ENCODE measurements at regions not wholly inside any gene's neighbourhood (a gene's known extent, or its start where the extent isn't known, plus 50 kb on each side); places are given as distances from the start of the nearest gene placed in this dataset.

DNA sequence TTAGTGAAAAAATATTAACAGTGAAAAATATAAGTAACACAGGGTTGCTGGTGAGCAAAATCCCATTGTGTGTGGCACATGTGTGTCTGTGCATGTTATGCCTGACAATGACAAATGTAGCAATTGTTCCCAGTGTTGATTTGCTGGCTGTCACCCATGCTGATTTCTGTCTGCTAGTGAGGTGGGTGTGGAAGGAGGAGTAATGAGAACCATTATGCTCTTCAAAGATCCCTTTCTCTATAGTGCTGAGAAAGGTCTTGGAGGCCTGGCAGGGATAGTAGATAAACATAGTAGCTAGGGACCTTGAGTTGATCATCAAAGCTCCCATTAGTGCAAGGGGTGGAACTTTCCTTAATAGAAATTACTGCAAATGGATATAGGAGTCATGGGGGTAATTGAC, 152.5 kb upstream of the CLINT1 start (continued):
- TF ChIP-seq, protein P1, sequence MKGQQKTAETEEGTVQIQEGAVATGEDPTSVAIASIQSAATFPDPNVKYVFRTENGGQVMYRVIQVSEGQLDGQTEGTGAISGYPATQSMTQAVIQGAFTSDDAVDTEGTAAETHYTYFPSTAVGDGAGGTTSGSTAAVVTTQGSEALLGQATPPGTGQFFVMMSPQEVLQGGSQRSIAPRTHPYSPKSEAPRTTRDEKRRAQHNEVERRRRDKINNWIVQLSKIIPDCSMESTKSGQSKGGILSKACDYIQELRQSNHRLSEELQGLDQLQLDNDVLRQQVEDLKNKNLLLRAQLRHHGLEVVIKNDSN (IDR thresholded peaks at IDR 0.05; ENCODE audit: borderline replicate concordance, extremely low read length, insufficient read depth, low read depth, low read length) = no peak

DNA sequence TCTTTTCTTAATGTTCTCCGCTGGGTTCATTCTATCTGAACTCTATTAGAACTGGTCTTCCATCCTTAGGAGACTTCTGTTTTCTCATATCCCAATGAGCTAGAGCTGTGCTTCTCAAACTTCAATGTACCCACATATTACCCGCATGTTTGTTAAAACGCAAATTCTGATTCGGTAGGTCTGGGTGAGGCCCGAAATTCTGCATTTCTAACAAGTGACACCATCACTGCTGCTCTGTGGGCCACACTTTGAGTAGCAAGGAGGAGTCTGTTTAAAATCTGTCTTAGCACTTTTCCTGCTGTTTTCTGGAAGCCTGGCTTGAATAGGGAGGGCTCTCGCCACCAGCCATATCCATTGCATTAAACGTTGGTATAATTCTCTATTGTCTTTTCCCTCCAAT, 151.9 kb upstream of the CLINT1 start:
- Histone ChIP-seq H3K79me2 (ENCODE audit: control insufficient read depth, insufficient read depth, low read length) (no peaks in the 10 kb centered on the region), H2AFZ (ENCODE audit: control insufficient read depth, low read depth, low read length) (no peak overlapping the region), H3K4me2 (ENCODE audit: control insufficient read depth, insufficient read depth) (no peak overlapping the region), H3K4me1 (ENCODE audit: control insufficient read depth, insufficient read depth, low read length) (no peaks in the 10 kb centered on the region), H3K36me3 (ENCODE audit: control insufficient read depth in 2 of 2, insufficient read depth in 2 of 2, low read length in 1 of 2) (no peaks in the 10 kb centered on the region), H3K9ac (ENCODE audit: control insufficient read depth, insufficient read depth, low read length) (no peak overlapping the region), H3K9me3 (replicated peaks; ENCODE audit: control insufficient read depth, insufficient read depth, low read length) (no peaks in the 10 kb centered on the region), H3K4me3 (no peak overlapping the region), H4K20me1 (ENCODE audit: control insufficient read depth, insufficient read depth) (no peaks in the 10 kb centered on the region), H3K27ac (ENCODE audit: control insufficient read depth, insufficient read depth) (no peak overlapping the region), H3K27me3 (replicated peaks in 1 of 2; ENCODE audit: control insufficient read depth in 2 of 2, insufficient read depth in 2 of 2, low read length in 1 of 2) (peaks cover 0 to 2% of the 10 kb centered on the region in 2 experiments; a peak in 2 of 4 replicates)
- SMC1A ChIA-PET (ENCODE audit: uncharacterized antibody, unreplicated experiment) = no interaction called here
- CTCF ChIA-PET = no interaction called here
- intact Hi-C loops (cut with micrococcal nuclease; ENCODE audit: unreplicated experiment) (loop anchor here (10.0 kb wide), 1 partner anchor 1124 kb away; no protein-coding TSS in a partner anchor), in situ Hi-C loops (cut with MboI) (no loop called here)
- no peak for DNase-seq (ENCODE audit: low read depth, low spot score)
- RAD21 ChIA-PET (ENCODE audit: unreplicated experiment) = no interaction called here
- no peak for FAIRE-seq
- BruUV-seq (replicated peaks) = no TSS peak
- TF ChIP-seq SREBF2 (IDR thresholded peaks at IDR 0.05; ENCODE audit: low read length) = no peak
- no peak for ATAC-seq
- POLR2A ChIA-PET = interaction anchor here (0.6 to 1.4 kb wide), 2 partner anchors 10 to 11 kb away, joined by 3 read pairs; no protein-coding TSS in a partner anchor
- 68% methylated on average over 7 of the region's 7 CpGs for WGBS (ENCODE audit: insufficient coverage, insufficient replicate concordance, low lambda C conversion rate, missing lambda C conversion rate)

DNA sequence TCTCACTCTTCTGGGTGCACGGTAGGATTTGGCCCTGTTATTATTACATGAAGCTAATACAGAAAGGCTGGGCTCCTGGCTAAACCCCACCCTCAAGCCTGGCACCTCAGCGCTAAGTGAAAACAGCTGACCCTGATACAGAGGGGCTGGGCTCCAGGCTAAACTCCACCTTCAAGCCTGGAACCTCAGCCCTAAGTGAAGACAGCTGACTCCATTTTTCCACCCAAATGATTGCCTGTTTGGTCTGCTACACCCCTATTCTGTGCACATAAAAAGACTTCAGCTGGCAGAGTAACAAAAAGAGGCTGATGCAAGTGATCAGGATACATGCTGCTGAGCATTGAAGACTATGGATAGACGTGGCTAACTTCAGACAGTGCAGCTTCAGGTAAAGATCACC, 148.4 kb upstream of the CLINT1 start:
- ChIA-PET CTCF (no interaction called here), POLR2A (no interaction called here), RAD21 (ENCODE audit: unreplicated experiment) (no interaction called here), SMC1A (ENCODE audit: uncharacterized antibody, unreplicated experiment) (no interaction called here)
- intact Hi-C loops (cut with micrococcal nuclease; ENCODE audit: unreplicated experiment) = no loop called here
- no peak for ATAC-seq
- Histone ChIP-seq H3K27ac (ENCODE audit: control insufficient read depth, insufficient read depth) (no peak overlapping the region), H3K9ac (ENCODE audit: control insufficient read depth, insufficient read depth, low read length) (no peak overlapping the region), H4K20me1 (ENCODE audit: control insufficient read depth, insufficient read depth) (no peaks in the 10 kb centered on the region), H3K27me3 (replicated peaks in 1 of 2; ENCODE audit: control insufficient read depth in 2 of 2, insufficient read depth in 2 of 2, low read length in 1 of 2) (no peaks in the 10 kb centered on the region), H3K36me3 (ENCODE audit: control insufficient read depth in 2 of 2, insufficient read depth in 2 of 2, low read length in 1 of 2) (no peaks in the 10 kb centered on the region), H3K4me3 (no peak overlapping the region), H3K9me3 (replicated peaks; ENCODE audit: control insufficient read depth, insufficient read depth, low read length) (no peaks in the 10 kb centered on the region), H2AFZ (ENCODE audit: control insufficient read depth, low read depth, low read length) (no peak overlapping the region), H3K4me2 (ENCODE audit: control insufficient read depth, insufficient read depth) (no peak overlapping the region), H3K4me1 (ENCODE audit: control insufficient read depth, insufficient read depth, low read length) (no peaks in the 10 kb centered on the region), H3K79me2 (ENCODE audit: control insufficient read depth, insufficient read depth, low read length) (no peaks in the 10 kb centered on the region)
- 62% methylated on average over 3 of the region's 3 CpGs for WGBS (ENCODE audit: insufficient coverage, insufficient replicate concordance, low lambda C conversion rate, missing lambda C conversion rate)
- no TSS peak for BruUV-seq (replicated peaks)
- no peak for DNase-seq (ENCODE audit: low read depth, low spot score)
- in situ Hi-C loops (cut with MboI) = no loop called here
- no peak for FAIRE-seq
- no peak for TF ChIP-seq IKZF2 (IDR thresholded peaks at IDR 0.05)
- TF ChIP-seq CBFB (IDR thresholded peaks at IDR 0.05; ENCODE audit: low read depth) = no peak
- TF ChIP-seq NR2C1 (IDR thresholded peaks at IDR 0.05) = no peak
- TF ChIP-seq IKZF1 (conservative IDR thresholded peaks at IDR 0.05) = no peak
- no peak for TF ChIP-seq WRNIP1 (IDR thresholded peaks at IDR 0.05; ENCODE audit: borderline replicate concordance, low read depth, low read length)
- TF ChIP-seq, protein P2, sequence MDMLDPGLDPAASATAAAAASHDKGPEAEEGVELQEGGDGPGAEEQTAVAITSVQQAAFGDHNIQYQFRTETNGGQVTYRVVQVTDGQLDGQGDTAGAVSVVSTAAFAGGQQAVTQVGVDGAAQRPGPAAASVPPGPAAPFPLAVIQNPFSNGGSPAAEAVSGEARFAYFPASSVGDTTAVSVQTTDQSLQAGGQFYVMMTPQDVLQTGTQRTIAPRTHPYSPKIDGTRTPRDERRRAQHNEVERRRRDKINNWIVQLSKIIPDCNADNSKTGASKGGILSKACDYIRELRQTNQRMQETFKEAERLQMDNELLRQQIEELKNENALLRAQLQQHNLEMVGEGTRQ (IDR thresholded peaks at IDR 0.05; ENCODE audit: borderline replicate concordance, low read depth, low read length) = no peak
- no peak for TF ChIP-seq RUNX3 (IDR thresholded peaks at IDR 0.05; ENCODE audit: low read length)
- TF ChIP-seq, protein P3, sequence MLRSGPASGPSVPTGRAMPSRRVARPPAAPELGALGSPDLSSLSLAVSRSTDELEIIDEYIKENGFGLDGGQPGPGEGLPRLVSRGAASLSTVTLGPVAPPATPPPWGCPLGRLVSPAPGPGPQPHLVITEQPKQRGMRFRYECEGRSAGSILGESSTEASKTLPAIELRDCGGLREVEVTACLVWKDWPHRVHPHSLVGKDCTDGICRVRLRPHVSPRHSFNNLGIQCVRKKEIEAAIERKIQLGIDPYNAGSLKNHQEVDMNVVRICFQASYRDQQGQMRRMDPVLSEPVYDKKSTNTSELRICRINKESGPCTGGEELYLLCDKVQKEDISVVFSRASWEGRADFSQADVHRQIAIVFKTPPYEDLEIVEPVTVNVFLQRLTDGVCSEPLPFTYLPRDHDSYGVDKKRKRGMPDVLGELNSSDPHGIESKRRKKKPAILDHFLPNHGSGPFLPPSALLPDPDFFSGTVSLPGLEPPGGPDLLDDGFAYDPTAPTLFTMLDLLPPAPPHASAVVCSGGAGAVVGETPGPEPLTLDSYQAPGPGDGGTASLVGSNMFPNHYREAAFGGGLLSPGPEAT (IDR thresholded peaks at IDR 0.05; ENCODE audit: low read depth) = no peak
- TF ChIP-seq RCOR1 (conservative IDR thresholded peaks at IDR 0.05; ENCODE audit: low read depth, low read length) = no peak
- no peak for TF ChIP-seq RBBP5 (conservative IDR thresholded peaks at IDR 0.05)
- TF ChIP-seq, protein P4, sequence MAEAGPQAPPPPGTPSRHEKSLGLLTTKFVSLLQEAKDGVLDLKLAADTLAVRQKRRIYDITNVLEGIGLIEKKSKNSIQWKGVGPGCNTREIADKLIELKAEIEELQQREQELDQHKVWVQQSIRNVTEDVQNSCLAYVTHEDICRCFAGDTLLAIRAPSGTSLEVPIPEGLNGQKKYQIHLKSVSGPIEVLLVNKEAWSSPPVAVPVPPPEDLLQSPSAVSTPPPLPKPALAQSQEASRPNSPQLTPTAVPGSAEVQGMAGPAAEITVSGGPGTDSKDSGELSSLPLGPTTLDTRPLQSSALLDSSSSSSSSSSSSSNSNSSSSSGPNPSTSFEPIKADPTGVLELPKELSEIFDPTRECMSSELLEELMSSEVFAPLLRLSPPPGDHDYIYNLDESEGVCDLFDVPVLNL (IDR thresholded peaks at IDR 0.05; ENCODE audit: low read depth, low read length) = no peak
